Coronary artery (tissue), 2 donors: ENCODE measurements at regions not wholly inside any gene's neighbourhood (a gene's known extent, or its start where the extent isn't known, plus 50 kb on each side); places are given as distances from the start of the nearest gene placed in this dataset.

Experiments used
- DNase-seq: peaks from one replicate; pipeline ENCODE4 v3.0.0-alpha.2; 2017; ENCODE audit warnings: low spot score
- H3K27ac ChIP-seq, 2 donors: fragments of 200-600 bp; sonication (generic); one replicate each; pipeline ENCODE4 v1.5.1; 2016 to 2019
- H3K4me3 ChIP-seq: fragments of 200-600 bp; sonication (generic); 2 replicates; pipeline ENCODE4 v1.5.1; 2016; ENCODE audit warnings: mild to moderate bottlenecking, moderate library complexity
- TF ChIP-seq, protein P1 (sequence below): fragments of 200-600 bp; sonication (generic); IDR thresholded peaks from one replicate; pipeline ENCODE4 v1.5.1; 2019; ENCODE audit warnings: antibody characterized with exemption

DNA sequence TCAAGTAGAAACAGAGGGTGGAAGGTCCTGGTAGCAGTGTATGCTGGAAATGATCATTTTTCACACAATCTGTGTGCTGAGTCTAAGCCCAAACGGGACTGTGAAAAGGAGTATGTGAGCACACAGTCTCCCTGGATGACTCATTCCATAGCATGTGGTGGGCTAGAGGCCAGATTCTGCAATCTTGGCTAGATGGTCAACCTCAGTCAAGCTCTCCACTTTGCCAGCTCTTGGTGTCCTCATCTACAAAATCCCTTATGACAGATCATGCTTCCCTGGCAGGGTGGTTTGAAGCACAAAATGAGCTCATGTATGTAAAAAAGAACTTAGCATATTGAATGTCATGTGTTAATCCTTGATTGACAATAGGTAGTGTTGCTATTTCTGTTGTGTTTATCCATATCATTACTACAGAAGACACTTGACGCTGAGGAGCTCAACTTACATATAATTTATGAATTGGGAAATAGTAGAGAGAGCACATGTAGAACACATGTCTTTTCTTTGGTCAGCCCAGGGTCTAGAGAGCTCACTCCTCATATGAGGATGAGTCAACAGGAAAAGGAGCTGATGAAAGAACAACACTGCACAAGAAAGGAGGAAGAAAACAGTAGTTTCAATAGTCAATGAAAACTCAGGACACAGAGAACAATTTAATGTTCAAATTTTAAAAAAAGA, 517.5 kb downstream of the BCL11B start:
- Histone ChIP-seq H3K27ac (no peak overlapping the region), H3K4me3 (no peak overlapping the region)
- no peak for DNase-seq
- TF ChIP-seq, protein P1, sequence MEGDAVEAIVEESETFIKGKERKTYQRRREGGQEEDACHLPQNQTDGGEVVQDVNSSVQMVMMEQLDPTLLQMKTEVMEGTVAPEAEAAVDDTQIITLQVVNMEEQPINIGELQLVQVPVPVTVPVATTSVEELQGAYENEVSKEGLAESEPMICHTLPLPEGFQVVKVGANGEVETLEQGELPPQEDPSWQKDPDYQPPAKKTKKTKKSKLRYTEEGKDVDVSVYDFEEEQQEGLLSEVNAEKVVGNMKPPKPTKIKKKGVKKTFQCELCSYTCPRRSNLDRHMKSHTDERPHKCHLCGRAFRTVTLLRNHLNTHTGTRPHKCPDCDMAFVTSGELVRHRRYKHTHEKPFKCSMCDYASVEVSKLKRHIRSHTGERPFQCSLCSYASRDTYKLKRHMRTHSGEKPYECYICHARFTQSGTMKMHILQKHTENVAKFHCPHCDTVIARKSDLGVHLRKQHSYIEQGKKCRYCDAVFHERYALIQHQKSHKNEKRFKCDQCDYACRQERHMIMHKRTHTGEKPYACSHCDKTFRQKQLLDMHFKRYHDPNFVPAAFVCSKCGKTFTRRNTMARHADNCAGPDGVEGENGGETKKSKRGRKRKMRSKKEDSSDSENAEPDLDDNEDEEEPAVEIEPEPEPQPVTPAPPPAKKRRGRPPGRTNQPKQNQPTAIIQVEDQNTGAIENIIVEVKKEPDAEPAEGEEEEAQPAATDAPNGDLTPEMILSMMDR = no peak

DNA sequence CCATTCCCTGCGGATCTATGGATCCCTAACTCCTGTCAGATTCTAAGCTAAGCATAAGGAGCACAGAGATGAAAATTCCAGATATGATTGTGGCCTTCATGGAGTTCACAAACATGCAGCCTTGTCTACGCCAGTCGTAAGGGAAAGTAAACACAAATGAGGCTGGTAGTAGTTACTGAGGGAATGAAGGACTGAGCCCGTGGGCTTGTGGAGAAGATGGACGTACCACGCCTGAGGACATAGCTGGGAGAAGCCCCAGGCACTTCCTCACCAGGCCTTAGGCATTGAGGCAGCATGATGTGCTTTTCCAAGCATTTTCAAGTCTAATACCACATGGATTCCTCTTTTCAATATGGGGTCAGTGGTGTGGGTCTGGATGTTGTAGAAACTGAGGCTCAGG, 515.2 kb downstream of the BCL11B start:
- TF ChIP-seq, protein P1 = no peak
- Histone ChIP-seq H3K4me3 (no peak overlapping the region), H3K27ac (no peak overlapping the region)
- DNase-seq = no peak

DNA sequence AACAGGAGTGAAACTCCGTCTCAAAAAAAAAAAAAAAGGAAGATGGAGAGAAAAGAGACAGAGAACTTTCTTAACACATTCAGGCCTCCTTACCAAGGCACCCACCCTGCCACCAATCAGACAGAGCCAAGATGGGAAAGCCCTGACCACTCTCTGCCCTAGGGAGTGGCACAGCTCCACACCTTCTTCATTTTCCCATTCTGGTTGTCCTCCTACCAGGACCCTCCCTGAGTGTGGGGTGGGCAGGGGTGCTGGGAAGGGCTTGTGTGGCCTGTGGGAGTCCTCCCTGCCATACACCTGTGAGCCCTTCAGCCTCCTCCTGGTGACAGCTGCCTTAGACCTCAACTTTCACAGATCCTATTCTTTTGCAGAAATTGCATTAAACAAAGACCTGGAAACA, 513.6 kb downstream of the BCL11B start:
- DNase-seq = no peak
- no peak overlapping the region for H3K27ac ChIP-seq
- TF ChIP-seq, protein P1 = no peak
- no peak overlapping the region for H3K4me3 ChIP-seq

DNA sequence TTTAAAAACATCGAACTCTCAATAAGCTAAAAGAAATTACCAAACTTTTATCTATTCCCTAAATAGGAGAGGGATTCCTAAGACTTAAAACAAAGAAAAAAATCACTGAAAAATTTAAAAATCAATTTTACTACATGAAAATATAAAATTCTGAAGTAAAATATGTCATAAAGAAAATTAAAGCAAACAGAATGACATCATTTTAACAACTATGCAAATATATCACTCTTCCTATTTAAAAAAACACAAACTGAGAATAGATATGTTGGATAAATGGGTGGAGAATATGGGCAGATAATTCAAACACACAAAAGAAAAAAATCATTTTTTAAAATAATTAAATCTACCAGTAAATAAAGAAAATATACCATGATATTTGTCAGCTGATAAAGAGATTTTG, 510.0 kb downstream of the BCL11B start:
- TF ChIP-seq, protein P1 = no peak
- Histone ChIP-seq H3K4me3 (no peak overlapping the region), H3K27ac (no peak overlapping the region)
- no peak for DNase-seq

DNA sequence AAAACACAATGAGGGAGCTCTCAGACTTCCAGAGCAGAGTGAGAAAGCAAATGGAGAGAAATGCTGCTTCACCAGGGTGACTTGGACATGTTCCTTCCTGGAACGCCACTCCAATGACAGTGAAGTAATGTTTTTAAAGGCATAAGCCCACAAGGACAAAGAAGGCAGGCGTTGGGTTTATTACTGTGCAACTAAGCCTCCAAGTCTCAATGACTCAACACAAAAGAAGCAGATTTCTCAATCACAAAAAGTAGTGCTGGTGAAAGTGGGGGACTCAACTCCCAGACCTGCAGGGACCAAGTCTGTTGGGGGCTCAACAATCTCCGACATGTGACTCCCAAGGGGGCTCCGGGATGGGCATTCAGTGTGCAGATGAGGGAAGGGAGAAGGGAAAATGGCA, 505.2 kb downstream of the BCL11B start:
- no peak overlapping the region for H3K4me3 ChIP-seq
- TF ChIP-seq, protein P1 = no peak
- no peak for DNase-seq
- H3K27ac ChIP-seq = no peak overlapping the region

DNA sequence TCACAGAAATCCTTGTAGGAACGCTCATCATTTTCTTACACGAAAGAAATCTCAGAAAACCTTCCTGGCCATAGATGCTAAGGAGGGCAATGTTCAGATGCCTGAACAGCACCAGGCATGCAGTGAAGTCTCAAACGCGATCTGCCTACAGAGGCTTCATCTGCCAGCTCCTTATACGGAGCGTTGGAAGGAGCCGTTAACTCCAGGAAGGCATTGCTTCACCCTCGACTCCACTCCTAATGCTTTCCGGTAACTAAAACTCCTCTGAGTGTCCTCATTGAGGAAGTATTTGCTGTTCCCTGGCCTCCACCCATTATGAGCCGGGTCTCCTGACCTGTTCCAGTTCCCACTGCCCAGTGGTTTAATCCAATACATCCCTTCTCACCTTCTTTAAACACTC, 502.7 kb downstream of the BCL11B start:
- TF ChIP-seq, protein P1 = no peak
- Histone ChIP-seq H3K27ac (no peak overlapping the region), H3K4me3 (no peak overlapping the region)
- no peak for DNase-seq

DNA sequence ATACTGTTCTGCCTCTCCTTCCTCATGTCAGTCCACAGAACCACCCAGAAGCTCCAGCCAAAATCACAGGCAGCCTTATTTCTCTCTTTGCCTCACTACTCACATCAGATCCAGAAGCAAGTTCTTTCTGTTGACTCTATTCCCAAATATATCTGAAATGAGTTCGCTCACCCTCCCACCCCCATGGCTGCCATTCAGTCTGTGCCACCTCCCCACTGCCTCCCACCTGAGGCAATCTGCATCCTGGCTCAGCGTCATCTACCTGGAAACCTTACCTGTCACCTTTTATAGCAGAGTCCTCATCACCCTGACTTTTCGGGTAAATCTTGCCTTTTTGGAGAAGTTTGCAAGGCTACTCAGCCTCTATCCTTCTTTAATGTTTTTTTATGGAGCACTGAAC, 501.8 kb downstream of the BCL11B start:
- no peak for DNase-seq
- TF ChIP-seq, protein P1 = no peak
- no peak overlapping the region for H3K27ac ChIP-seq
- no peak overlapping the region for H3K4me3 ChIP-seq
